MM.1S (cell line): ENCODE measurements at regions not wholly inside any gene's neighbourhood (a gene's known extent, or its start where the extent isn't known, plus 50 kb on each side); places are given as distances from the start of the nearest gene placed in this dataset.

Experiments used
- DNase-seq: peaks from one replicate; pipeline ENCODE4 v3.0.0-alpha.2; 2015
- H2AFZ ChIP-seq: fragments of 300-600 bp; sonication (generic); 2 replicates; pipeline ENCODE4 v1.6.0; 2016; ENCODE audit warnings: antibody characterized with exemption, low read length
- H3F3A ChIP-seq: fragments of 300-600 bp; sonication (generic); 2 replicates; pipeline ENCODE4 v1.6.1; 2016; ENCODE audit warnings: mild to moderate bottlenecking, antibody characterized with exemption, low read length, moderate library complexity, mixed read lengths; ENCODE audit not compliant: insufficient read depth
- H3K27ac ChIP-seq: fragments of 300-600 bp; sonication (generic); 2 replicates; pipeline ENCODE4 v1.5.1; 2016; ENCODE audit warnings: mild to moderate bottlenecking, low read length
- H3K27me3 ChIP-seq: fragments of 300-600 bp; sonication (generic); replicated peaks from 2 replicates; pipeline ENCODE4 v1.6.0; 2016; ENCODE audit warnings: low read length; ENCODE audit not compliant: insufficient read depth
- H3K36me3 ChIP-seq: fragments of 300-600 bp; sonication (generic); replicated peaks from 2 replicates; pipeline ENCODE4 v1.6.1; 2016; ENCODE audit warnings: mild to moderate bottlenecking, low read length, mixed read lengths; ENCODE audit not compliant: insufficient read depth
- H3K4me1 ChIP-seq: fragments of 300-600 bp; sonication (generic); 2 replicates; pipeline ENCODE4 v1.6.1; 2016; ENCODE audit warnings: low read length, mixed read lengths
- H3K4me2 ChIP-seq: fragments of 300-600 bp; sonication (generic); 2 replicates; pipeline ENCODE4 v1.6.0; 2016; ENCODE audit warnings: low read depth, low read length
- H3K4me3 ChIP-seq: fragments of 300-600 bp; sonication (generic); 2 replicates; pipeline ENCODE4 v1.5.1; 2016; ENCODE audit warnings: low read length, mixed read lengths
- H3K79me2 ChIP-seq: fragments of 300-600 bp; sonication (generic); 2 replicates; pipeline ENCODE4 v1.6.1; 2016; ENCODE audit warnings: mixed run types, low read length, mixed read lengths
- H3K9ac ChIP-seq: fragments of 300-600 bp; sonication (generic); 2 replicates; pipeline ENCODE4 v1.6.1; 2016; ENCODE audit warnings: low read length, mixed read lengths
- H3K9me2 ChIP-seq: fragments of 300-600 bp; sonication (generic); replicated peaks from 2 replicates; pipeline ENCODE4 v1.6.1; 2016; ENCODE audit warnings: mild to moderate bottlenecking, low read length, mixed read lengths; ENCODE audit not compliant: insufficient read depth
- H3K9me3 ChIP-seq: fragments of 300-600 bp; sonication (generic); replicated peaks from 2 replicates; pipeline ENCODE4 v1.6.1; 2016; ENCODE audit warnings: mild to moderate bottlenecking, low read length, mixed read lengths; ENCODE audit not compliant: insufficient read depth
- H4K20me1 ChIP-seq: fragments of 300-600 bp; sonication (generic); 2 replicates; pipeline ENCODE4 v1.6.1; 2016; ENCODE audit warnings: mild to moderate bottlenecking, low read length, moderate library complexity, mixed read lengths; ENCODE audit not compliant: insufficient read depth
- EZH2 ChIP-seq: fragments of 300-600 bp; sonication (generic); optimal IDR thresholded peaks from 2 replicates; pipeline ENCODE3; 2017; ENCODE audit warnings: low read depth, mild to moderate bottlenecking, antibody characterized with exemption, low read length, mixed read lengths
- EZH2phosphoT487 ChIP-seq: fragments of 300-600 bp; sonication (generic); IDR thresholded peaks from 2 replicates; pipeline ENCODE4 v1.6.1; 2018; ENCODE audit warnings: antibody characterized with exemption, low read length
- TF ChIP-seq, protein P1 (sequence below): fragments of 300-600 bp; sonication (generic); IDR thresholded peaks from 2 replicates; pipeline ENCODE4 v1.5.1; 2016; ENCODE audit warnings: antibody characterized with exemption, low read length, mixed read lengths

DNA sequence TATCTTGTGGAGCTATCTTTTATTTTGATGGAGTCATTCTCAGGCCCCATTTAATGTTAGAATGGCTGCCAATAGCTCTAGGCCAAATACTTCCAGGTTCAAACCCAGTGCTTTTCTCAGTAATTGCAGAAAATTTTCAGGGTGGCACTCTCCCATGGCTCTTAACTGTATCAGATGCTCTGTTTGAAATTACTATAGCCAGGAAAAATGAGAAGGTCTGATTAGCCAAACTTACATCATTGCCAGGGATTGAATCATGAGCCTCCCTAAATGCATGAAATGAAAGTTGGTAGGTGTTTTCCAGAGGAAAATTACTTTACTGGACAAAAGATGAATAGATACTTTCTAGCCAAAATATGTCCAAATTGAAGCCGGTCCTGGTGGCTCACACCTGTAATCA lies 404.8 kb downstream of the MAT2B start:
- Histone ChIP-seq H3K4me3 (no peak overlapping the region), H3K27me3 (no peaks in the 10 kb centered on the region), H3K4me1 (peaks cover 12% of the 10 kb centered on the region), H3K9me3 (no peaks in the 10 kb centered on the region), H3F3A (no peaks in the 10 kb centered on the region), H3K36me3 (no peaks in the 10 kb centered on the region), H3K27ac (no peak overlapping the region), H2AFZ (no peak overlapping the region), H3K9me2 (no peaks in the 10 kb centered on the region), H4K20me1 (no peaks in the 10 kb centered on the region), H3K9ac (no peak overlapping the region), H3K4me2 (no peak overlapping the region), H3K79me2 (no peaks in the 10 kb centered on the region)
- DNase-seq, result no peak
- TF ChIP-seq, protein P1, sequence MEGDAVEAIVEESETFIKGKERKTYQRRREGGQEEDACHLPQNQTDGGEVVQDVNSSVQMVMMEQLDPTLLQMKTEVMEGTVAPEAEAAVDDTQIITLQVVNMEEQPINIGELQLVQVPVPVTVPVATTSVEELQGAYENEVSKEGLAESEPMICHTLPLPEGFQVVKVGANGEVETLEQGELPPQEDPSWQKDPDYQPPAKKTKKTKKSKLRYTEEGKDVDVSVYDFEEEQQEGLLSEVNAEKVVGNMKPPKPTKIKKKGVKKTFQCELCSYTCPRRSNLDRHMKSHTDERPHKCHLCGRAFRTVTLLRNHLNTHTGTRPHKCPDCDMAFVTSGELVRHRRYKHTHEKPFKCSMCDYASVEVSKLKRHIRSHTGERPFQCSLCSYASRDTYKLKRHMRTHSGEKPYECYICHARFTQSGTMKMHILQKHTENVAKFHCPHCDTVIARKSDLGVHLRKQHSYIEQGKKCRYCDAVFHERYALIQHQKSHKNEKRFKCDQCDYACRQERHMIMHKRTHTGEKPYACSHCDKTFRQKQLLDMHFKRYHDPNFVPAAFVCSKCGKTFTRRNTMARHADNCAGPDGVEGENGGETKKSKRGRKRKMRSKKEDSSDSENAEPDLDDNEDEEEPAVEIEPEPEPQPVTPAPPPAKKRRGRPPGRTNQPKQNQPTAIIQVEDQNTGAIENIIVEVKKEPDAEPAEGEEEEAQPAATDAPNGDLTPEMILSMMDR, result no peak
- TF ChIP-seq EZH2phosphoT487 (no peak), EZH2 (no peak)

DNA sequence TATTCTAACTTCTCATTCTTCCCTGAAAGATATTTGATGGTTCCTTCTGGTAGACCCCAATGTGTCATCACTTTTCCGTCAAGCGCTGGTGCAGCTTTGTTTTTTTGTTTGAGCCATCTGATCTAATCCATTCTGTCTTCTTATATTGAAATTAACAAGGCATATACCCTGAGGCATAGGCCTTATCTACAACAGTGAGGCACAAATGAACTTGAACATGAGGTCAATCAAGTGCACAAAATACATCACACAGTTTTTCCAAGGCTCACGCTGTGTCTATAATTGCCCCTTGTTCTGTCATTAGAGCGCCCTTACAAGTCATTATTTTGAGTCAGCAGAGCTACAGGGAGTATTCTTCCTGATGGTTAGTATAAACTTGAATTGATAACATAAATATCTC lies 406.6 kb downstream of the MAT2B start:
- Histone ChIP-seq H3K4me3 (no peak overlapping the region), H3K9ac (no peak overlapping the region), H3K27ac (no peak overlapping the region), H3K27me3 (no peaks in the 10 kb centered on the region), H3K4me2 (no peak overlapping the region), H3K9me2 (no peaks in the 10 kb centered on the region), H4K20me1 (no peaks in the 10 kb centered on the region), H3F3A (peaks cover 6% of the 10 kb centered on the region; the same call in 1 of the 2 replicates), H2AFZ (no peak overlapping the region), H3K4me1 (peaks cover 30% of the 10 kb centered on the region), H3K36me3 (no peaks in the 10 kb centered on the region), H3K9me3 (no peaks in the 10 kb centered on the region), H3K79me2 (no peaks in the 10 kb centered on the region)
- no peak for DNase-seq
- TF ChIP-seq, protein P1, result no peak
- no peak for TF ChIP-seq EZH2phosphoT487
- TF ChIP-seq EZH2, result no peak

DNA sequence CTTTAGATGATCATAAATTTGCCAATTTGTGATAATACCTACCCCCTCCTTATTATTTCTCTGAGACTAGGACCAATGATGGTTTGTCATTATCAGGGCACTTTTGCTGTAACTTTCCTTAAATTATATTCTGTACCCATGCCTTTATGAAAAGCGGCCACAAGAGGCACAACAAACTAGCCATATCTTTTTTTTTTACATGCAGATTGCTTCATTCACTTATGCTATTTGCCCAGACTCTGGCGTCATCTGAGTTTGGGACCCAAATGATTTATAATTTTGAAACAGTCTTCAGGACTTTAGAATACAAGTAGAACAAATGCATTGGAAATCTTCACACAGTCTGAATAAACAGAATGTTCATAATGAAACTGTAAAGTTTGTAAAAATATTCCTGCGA lies 408.1 kb downstream of the MAT2B start:
- no peak overlapping the region for H3K4me2 ChIP-seq

More for the DNA sequence above, 408.1 kb downstream of the MAT2B start:
- no peaks in the 10 kb centered on the region for H3K36me3 ChIP-seq
- H4K20me1 ChIP-seq, result no peaks in the 10 kb centered on the region
- H3K9me2 ChIP-seq, result no peaks in the 10 kb centered on the region
- no peak overlapping the region for H3K9ac ChIP-seq
- no peaks in the 10 kb centered on the region for H3K27me3 ChIP-seq
- no peak for DNase-seq
- peaks cover 6% of the 10 kb centered on the region; the same call in 1 of the 2 replicates for H3F3A ChIP-seq
- no peaks in the 10 kb centered on the region for H3K79me2 ChIP-seq
- TF ChIP-seq EZH2 (no peak), EZH2phosphoT487 (no peak)
- TF ChIP-seq, protein P1, result no peak
- H3K27ac ChIP-seq, result no peak overlapping the region
- H3K9me3 ChIP-seq, result no peaks in the 10 kb centered on the region
- H3K4me3 ChIP-seq, result no peak overlapping the region
- peaks cover 32% of the 10 kb centered on the region for H3K4me1 ChIP-seq
- H2AFZ ChIP-seq, result no peak overlapping the region
